Immature natural killer cell (primary cell): ENCODE measurements at regions not wholly inside any gene's neighbourhood (a gene's known extent, or its start where the extent isn't known, plus 50 kb on each side); places are given as distances from the start of the nearest gene placed in this dataset.

ENCODE experiments used
- DNase-seq, 3 donors: peaks; one replicate each; pipeline ENCODE4 v3.0.0; 2022; ENCODE audit warnings: mixed read lengths in 1 of 3
- H3K27ac Mint-ChIP-seq, 6 donors: one replicate each; pipeline ENCODE4 v1.8.0; 2020; ENCODE audit warnings: mixed read lengths in 6 of 6, mild to moderate bottlenecking in 5 of 6, inconsistent platforms in 4 of 6, moderate library complexity in 3 of 6
- H3K27me3 Mint-ChIP-seq, 3 donors: one replicate each; pipeline ENCODE4 v1.8.0; 2020 to 2021; ENCODE audit warnings: low read depth in 3 of 3, mild to moderate bottlenecking in 3 of 3, mixed read lengths in 3 of 3, moderate library complexity in 3 of 3, inconsistent platforms in 1 of 3
- H3K36me3 Mint-ChIP-seq, 3 donors: one replicate each; pipeline ENCODE4 v1.8.0; 2020; ENCODE audit warnings: mixed read lengths in 3 of 3, inconsistent platforms in 2 of 3, mild to moderate bottlenecking in 2 of 3
- H3K4me1 Mint-ChIP-seq, 2 donors: one replicate each; pipeline ENCODE4 v1.8.0; 2020; ENCODE audit warnings: inconsistent platforms in 2 of 2, mild to moderate bottlenecking in 2 of 2, mixed read lengths in 2 of 2, moderate library complexity in 1 of 2
- H3K4me3 Mint-ChIP-seq, 5 donors: one replicate each; pipeline ENCODE4 v1.8.0; 2020; ENCODE audit warnings: mild to moderate bottlenecking in 5 of 5, mixed read lengths in 5 of 5, inconsistent platforms in 3 of 5, moderate library complexity in 3 of 5
- H3K9me3 Mint-ChIP-seq, 6 donors: one replicate each; pipeline ENCODE4 v1.8.0; 2020; ENCODE audit warnings: mild to moderate bottlenecking in 6 of 6, mixed read lengths in 6 of 6, inconsistent platforms in 4 of 6, moderate library complexity in 3 of 6

- no peak for DNase-seq
- Mint-ChIP-seq H3K9me3 (peaks cover 0 to 12% (median 2%) of the 10 kb centered on the region in 6 donors), H3K36me3 (no peaks in the 10 kb centered on the region), H3K27ac (no peak overlapping the region), H3K4me3 (no peak overlapping the region), H3K27me3 (peaks cover 0 to 2% (median 0%) of the 10 kb centered on the region in 3 donors), H3K4me1 (no peaks in the 10 kb centered on the region)
Observed at GRCh38 chr5:2992806-2993205, 241.3 kb upstream of the IRX2 start.

GRCh38 chr5:2991884-2992283 is 240.4 kb upstream of the IRX2 start:
- Mint-ChIP-seq H3K4me3 (no peak overlapping the region), H3K9me3 (peaks cover 0 to 8% (median 2%) of the 10 kb centered on the region in 6 donors), H3K27ac (no peak overlapping the region), H3K36me3 (no peaks in the 10 kb centered on the region), H3K27me3 (peaks cover 0 to 2% (median 0%) of the 10 kb centered on the region in 3 donors), H3K4me1 (no peaks in the 10 kb centered on the region)
- DNase-seq, result no peak

GRCh38 chr5:2989517-2989916 is 238.0 kb upstream of the IRX2 start:
- Mint-ChIP-seq H3K4me1 (no peaks in the 10 kb centered on the region), H3K9me3 (peaks cover 0 to 8% (median 2%) of the 10 kb centered on the region in 6 donors), H3K27ac (no peak overlapping the region), H3K36me3 (no peaks in the 10 kb centered on the region), H3K27me3 (peaks cover 0 to 2% (median 0%) of the 10 kb centered on the region in 3 donors), H3K4me3 (no peak overlapping the region)
- DNase-seq, result no peak

DNA sequence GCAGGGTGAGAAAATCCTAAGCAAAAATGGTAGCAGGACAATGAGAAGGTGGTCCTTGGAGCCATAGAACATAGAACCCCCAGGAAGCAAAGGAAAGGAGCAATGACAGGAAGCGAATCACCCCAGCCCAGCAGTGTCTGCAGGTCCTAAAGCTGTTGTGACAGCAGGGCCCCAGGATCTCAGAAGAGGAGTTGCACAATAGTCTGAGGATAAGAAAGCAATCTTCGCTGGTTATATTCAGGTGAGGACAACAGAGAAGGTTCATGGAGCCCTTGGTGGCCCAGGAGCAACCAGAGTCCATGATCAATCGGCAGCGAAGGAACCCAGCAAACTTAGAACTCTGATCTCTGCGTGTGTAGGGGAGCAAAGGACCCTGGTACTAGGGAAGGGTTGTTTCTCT is 234.8 kb upstream of the IRX2 start:
- H3K27ac Mint-ChIP-seq, result no peak overlapping the region
- H3K9me3 Mint-ChIP-seq, result peaks cover 2 to 10% (median 4%) of the 10 kb centered on the region in 6 donors
- H3K4me3 Mint-ChIP-seq, result no peak overlapping the region
- H3K36me3 Mint-ChIP-seq, result no peaks in the 10 kb centered on the region
- no peak for DNase-seq
- H3K4me1 Mint-ChIP-seq, result no peaks in the 10 kb centered on the region
- peaks cover 0 to 2% (median 0%) of the 10 kb centered on the region in 3 donors for H3K27me3 Mint-ChIP-seq

- Mint-ChIP-seq H3K9me3 (peaks cover 2 to 11% (median 5%) of the 10 kb centered on the region in 6 donors), H3K27me3 (peaks cover 0 to 2% (median 0%) of the 10 kb centered on the region in 3 donors), H3K36me3 (no peaks in the 10 kb centered on the region), H3K4me3 (no peak overlapping the region), H3K27ac (no peak overlapping the region), H3K4me1 (no peaks in the 10 kb centered on the region)
- no peak for DNase-seq
Observed at GRCh38 chr5:2985718-2986117, 234.2 kb upstream of the IRX2 start.

DNA sequence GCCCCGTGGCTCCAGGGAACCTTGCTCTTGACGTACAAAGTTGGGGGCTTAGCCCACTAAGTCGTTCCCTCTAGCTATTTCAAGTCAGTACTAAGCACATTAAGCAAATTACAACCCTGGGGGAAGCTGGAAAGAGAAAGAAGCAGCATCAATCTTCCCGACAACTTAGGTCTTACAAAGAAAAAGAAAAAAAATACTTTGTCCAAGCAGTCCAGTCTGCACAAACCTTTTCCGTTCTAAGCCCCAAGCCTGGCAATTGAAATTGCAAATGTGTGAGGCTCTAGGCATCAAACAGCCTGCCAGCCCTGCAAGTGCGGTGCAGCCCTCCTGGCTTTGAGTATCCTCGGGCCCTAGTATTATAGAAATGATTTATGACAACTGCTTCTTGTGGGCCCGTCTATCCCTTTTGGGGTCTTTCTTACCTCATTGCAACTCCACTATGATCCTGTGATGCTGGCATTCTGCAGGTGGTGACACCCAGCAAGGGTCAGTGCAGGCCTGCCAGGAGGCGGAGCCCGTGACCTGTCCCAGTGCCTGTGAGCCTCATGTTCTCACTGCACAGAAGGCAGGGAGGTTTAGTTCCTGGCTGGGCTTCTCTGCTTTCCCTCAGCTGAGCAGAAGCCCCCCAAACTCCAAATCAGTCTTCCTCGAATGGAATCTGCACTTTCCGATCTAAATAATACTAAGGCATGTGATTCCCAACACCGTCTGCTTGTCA is 232.3 kb upstream of the IRX2 start:
- no peak overlapping the region for H3K27ac Mint-ChIP-seq
- no peaks in the 10 kb centered on the region for H3K4me1 Mint-ChIP-seq
- no peaks in the 10 kb centered on the region for H3K36me3 Mint-ChIP-seq
- DNase-seq, result no peak
- H3K27me3 Mint-ChIP-seq, result no peaks in the 10 kb centered on the region
- H3K4me3 Mint-ChIP-seq, result no peak overlapping the region
- H3K9me3 Mint-ChIP-seq, result peaks cover 2 to 11% (median 4%) of the 10 kb centered on the region in 6 donors

GRCh38 chr5:2981652-2982051 is 230.2 kb upstream of the IRX2 start:
- no peaks in the 10 kb centered on the region for H3K27me3 Mint-ChIP-seq
- H3K36me3 Mint-ChIP-seq, result no peaks in the 10 kb centered on the region
- peaks cover 0 to 17% (median 8%) of the 10 kb centered on the region in 6 donors for H3K9me3 Mint-ChIP-seq
- H3K4me1 Mint-ChIP-seq, result no peaks in the 10 kb centered on the region
- H3K4me3 Mint-ChIP-seq, result no peak overlapping the region
- no peak overlapping the region for H3K27ac Mint-ChIP-seq
- DNase-seq, result no peak

DNA sequence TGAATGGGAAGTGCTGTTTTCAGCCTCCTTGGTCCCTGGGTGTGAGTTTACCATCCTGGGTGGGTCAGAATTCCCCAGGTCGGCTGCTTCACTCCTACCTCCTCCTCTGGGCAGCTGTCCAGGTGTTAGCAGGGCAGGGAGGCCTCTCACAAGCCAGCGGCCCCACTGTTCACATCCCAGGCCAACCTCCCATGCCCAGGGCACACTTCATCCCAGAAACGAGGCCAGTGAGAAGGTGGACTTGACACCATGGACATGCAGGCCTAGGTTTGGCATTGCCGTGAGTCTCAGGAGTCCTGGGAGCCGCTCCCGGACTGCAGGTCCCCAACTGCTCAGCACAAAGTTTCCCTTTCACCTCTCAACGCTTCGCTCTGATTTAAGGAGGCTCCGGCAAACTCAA is 229.6 kb upstream of the IRX2 start:
- Mint-ChIP-seq H3K36me3 (no peaks in the 10 kb centered on the region), H3K9me3 (peaks cover 3 to 17% (median 8%) of the 10 kb centered on the region in 6 donors), H3K27ac (no peak overlapping the region), H3K4me3 (no peak overlapping the region), H3K27me3 (no peaks in the 10 kb centered on the region), H3K4me1 (no peaks in the 10 kb centered on the region)
- no peak for DNase-seq

DNA sequence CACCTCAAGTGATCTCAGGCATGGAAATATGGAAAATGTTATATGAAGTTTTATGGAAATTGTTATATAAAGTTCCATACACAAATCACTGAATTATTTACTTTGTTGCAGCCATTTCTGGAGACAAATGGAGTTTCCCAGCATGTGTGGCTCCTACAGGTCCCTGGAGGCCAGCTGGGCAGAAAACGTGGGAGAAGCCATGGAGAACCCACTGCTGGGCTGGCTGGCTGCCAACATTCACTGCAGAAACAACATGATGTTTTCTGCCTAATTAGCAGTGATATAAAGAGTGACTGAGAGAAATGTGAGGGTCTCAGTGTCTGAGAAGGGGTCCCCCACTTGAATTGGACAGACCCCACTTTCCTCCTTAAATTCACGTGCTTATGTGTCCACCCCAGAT is 208.8 kb upstream of the IRX2 start:
- no peaks in the 10 kb centered on the region for H3K4me1 Mint-ChIP-seq
- no peak overlapping the region for H3K27ac Mint-ChIP-seq
- peaks cover 0 to 2% (median 0%) of the 10 kb centered on the region in 3 donors for H3K27me3 Mint-ChIP-seq
- peaks cover 0 to 4% (median 0%) of the 10 kb centered on the region in 3 donors for H3K36me3 Mint-ChIP-seq
- H3K4me3 Mint-ChIP-seq, result no peak overlapping the region
- H3K9me3 Mint-ChIP-seq, result peaks cover 9 to 43% (median 20%) of the 10 kb centered on the region in 6 donors
- DNase-seq, result no peak

- peaks cover 0 to 4% (median 0%) of the 10 kb centered on the region in 3 donors for H3K36me3 Mint-ChIP-seq
- H3K27ac Mint-ChIP-seq, result no peak overlapping the region
- no peak overlapping the region for H3K4me3 Mint-ChIP-seq
- peaks cover 0 to 5% (median 2%) of the 10 kb centered on the region in 3 donors for H3K27me3 Mint-ChIP-seq
- peaks cover 12 to 44% (median 22%) of the 10 kb centered on the region in 6 donors for H3K9me3 Mint-ChIP-seq
- no peaks in the 10 kb centered on the region for H3K4me1 Mint-ChIP-seq
- DNase-seq, result no peak
Observed at GRCh38 chr5:2958976-2959375, 207.5 kb upstream of the IRX2 start.

DNA sequence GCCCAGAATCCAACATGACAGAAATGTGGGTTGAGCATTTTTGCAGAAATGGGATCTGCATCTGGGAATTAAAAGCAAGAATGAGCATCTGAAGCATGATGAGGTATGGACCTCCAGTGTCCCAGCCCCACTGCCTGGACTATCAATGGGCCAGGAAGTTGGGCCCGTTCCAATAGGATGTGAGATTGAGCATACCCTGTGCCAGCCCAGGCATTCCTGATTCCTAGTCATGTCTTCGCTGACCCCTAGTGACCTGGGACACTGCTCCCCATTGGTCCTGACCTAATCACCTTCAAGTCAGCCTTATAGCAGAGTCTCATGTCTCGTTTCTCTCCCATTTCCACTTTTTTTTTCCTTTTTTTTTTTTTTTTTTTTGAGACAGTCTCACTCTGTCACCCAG is 197.4 kb upstream of the IRX2 start:
- peaks cover 3 to 13% (median 7%) of the 10 kb centered on the region in 6 donors for H3K9me3 Mint-ChIP-seq
- no peaks in the 10 kb centered on the region for H3K36me3 Mint-ChIP-seq
- H3K27ac Mint-ChIP-seq, result no peak overlapping the region
- peaks cover 2 to 5% (median 5%) of the 10 kb centered on the region in 3 donors for H3K27me3 Mint-ChIP-seq
- no peaks in the 10 kb centered on the region for H3K4me1 Mint-ChIP-seq
- no peak for DNase-seq
- H3K4me3 Mint-ChIP-seq, result no peak overlapping the region

- no peak overlapping the region for H3K4me3 Mint-ChIP-seq
- H3K9me3 Mint-ChIP-seq, result peaks cover 2 to 20% (median 12%) of the 10 kb centered on the region in 6 donors
- H3K36me3 Mint-ChIP-seq, result no peaks in the 10 kb centered on the region
- peaks cover 0 to 5% (median 2%) of the 10 kb centered on the region in 3 donors for H3K27me3 Mint-ChIP-seq
- H3K27ac Mint-ChIP-seq, result no peak overlapping the region
- DNase-seq, result no peak
- H3K4me1 Mint-ChIP-seq, result no peaks in the 10 kb centered on the region
Observed at GRCh38 chr5:2946315-2946714, 194.8 kb upstream of the IRX2 start.

GRCh38 chr5:2936413-2936812 is 184.9 kb upstream of the IRX2 start:
- H3K9me3 Mint-ChIP-seq, result peaks cover 3 to 21% (median 11%) of the 10 kb centered on the region in 6 donors
- H3K27ac Mint-ChIP-seq, result no peak overlapping the region
- no peaks in the 10 kb centered on the region for H3K4me1 Mint-ChIP-seq
- no peak overlapping the region for H3K4me3 Mint-ChIP-seq
- H3K36me3 Mint-ChIP-seq, result no peaks in the 10 kb centered on the region
- H3K27me3 Mint-ChIP-seq, result no peaks in the 10 kb centered on the region
- no peak for DNase-seq

GRCh38 chr5:2929779-2930178 is 178.3 kb upstream of the IRX2 start:
- Mint-ChIP-seq H3K36me3 (no peaks in the 10 kb centered on the region), H3K27ac (no peak overlapping the region), H3K4me3 (no peak overlapping the region), H3K9me3 (peaks cover 6 to 22% (median 8%) of the 10 kb centered on the region in 6 donors), H3K4me1 (no peaks in the 10 kb centered on the region), H3K27me3 (no peaks in the 10 kb centered on the region)
- DNase-seq, result no peak

GRCh38 chr5:2921651-2922050 is 170.2 kb upstream of the IRX2 start:
- no peak overlapping the region for H3K4me3 Mint-ChIP-seq
- peaks cover 0 to 3% (median 2%) of the 10 kb centered on the region in 3 donors for H3K27me3 Mint-ChIP-seq
- H3K4me1 Mint-ChIP-seq, result no peaks in the 10 kb centered on the region
- DNase-seq, result no peak
- no peak overlapping the region for H3K27ac Mint-ChIP-seq
- H3K36me3 Mint-ChIP-seq, result no peaks in the 10 kb centered on the region
- H3K9me3 Mint-ChIP-seq, result peaks cover 4 to 22% (median 7%) of the 10 kb centered on the region in 6 donors
